ENCODE measurements at regions not wholly inside any gene's neighbourhood (a gene's known extent, or its start where the extent isn't known, plus 50 kb on each side); places are given as distances from the start of the nearest gene placed in this dataset.

GRCh38 chr3:22724420-22724819 is 478.7 kb upstream of the UBE2E2 start:
- TF ChIP-seq CTCF (IDR thresholded peaks at IDR 0.05; ENCODE audit: borderline replicate concordance, extremely low read depth, low read length, poor library complexity, severe bottlenecking) (no peak), EZH2 (IDR thresholded peaks at IDR 0.05; ENCODE audit: borderline replicate concordance, low read depth, low read length, severe bottlenecking) (no peak)

All from DND-41 (cell line).